K562 (cell line): ENCODE measurements at regions not wholly inside any gene's neighbourhood (a gene's known extent, or its start where the extent isn't known, plus 50 kb on each side); places are given as distances from the start of the nearest gene placed in this dataset.

Experiments used
- ATAC-seq: fragments of 200-7000 bp; cut with Tn5 transposase; 3 replicates; pipeline ENCODE4 v1.9.1; 2020; ENCODE audit warnings: moderate library complexity
- BruUV-seq: library from RNA; stranded (reverse); fragments of 400-500 nt; replicated peaks from 2 replicates; lab custom pipeline; 2021; lab: Mats Ljungman, UMichigan
- CTCF ChIA-PET: fragments of 300-600 bp; formaldehyde crosslinking; extraction: SDS; loops from one replicate; lab custom pipeline; 2021; ENCODE audit warnings: low intra/inter-chr PET ratio; lab: Yijun Ruan, JAX
- POLR2A ChIA-PET: fragments of 300-600, 350-650 bp; sonication (Branson Sonifier 250); formaldehyde crosslinking; extraction: SDS; loops from one replicate; lab custom pipeline; 2021; ENCODE audit warnings: antibody characterized with exemption, inconsistent platforms; lab: Yijun Ruan, JAX
- DNase-seq, 4 experiments: peaks; one replicate each; pipeline versions ENCODE4 v3.0.0 to v3.0.0-alpha.2; 2011 to 2018; ENCODE audit warnings: low spot score in 3 of 4, mixed read lengths in 3 of 4; ENCODE audit errors: extremely low read depth in 1 of 4
- FAIRE-seq: peaks from 2 replicates; lab custom pipeline; 2011; peaks lifted over from hg19 to GRCh38; lab: Jason Lieb, UNC
- H2AFZ ChIP-seq: 2 replicates; pipeline ENCODE4 v1.6.0; 2011; ENCODE audit warnings: low read depth, low read length, control low read depth, inconsistent platforms
- H3K27ac ChIP-seq: fragments of 200-600 bp; 3 replicates; pipeline ENCODE4 v1.8.0; 2011; ENCODE audit warnings: low read depth, mild to moderate bottlenecking, control low read depth, inconsistent platforms, low read length, moderate library complexity, mixed read lengths; ENCODE audit errors: extremely low read depth
- H3K27me3 ChIP-seq, 2 experiments: fragments of 300-600 bp in 1 of 2; 2 replicates in 1 of 2; 3 replicates in 1 of 2; pipeline versions ENCODE4 v1.6.0 to v1.8.0; 2011; ENCODE audit warnings: inconsistent platforms in 2 of 2, low read length in 2 of 2, mild to moderate bottlenecking in 1 of 2, mixed read lengths in 1 of 2, moderate library complexity in 1 of 2; ENCODE audit not compliant: control insufficient read depth in 2 of 2, insufficient read depth in 2 of 2
- H3K36me3 ChIP-seq: fragments of 300-600 bp; 3 replicates; pipeline ENCODE4 v1.8.0; 2011; ENCODE audit warnings: mild to moderate bottlenecking, low read length, inconsistent platforms; ENCODE audit not compliant: control insufficient read depth, insufficient read depth
- H3K4me1 ChIP-seq, 2 experiments: fragments of 200-600 bp in 1 of 2; replicated peaks in 1 of 2; 2 replicates in 1 of 2; 3 replicates in 1 of 2; pipeline versions ENCODE4 v1.5.1 to v1.8.0; 2011; ENCODE audit warnings: inconsistent platforms in 2 of 2, low read length in 2 of 2, mild to moderate bottlenecking in 1 of 2, mixed read lengths in 1 of 2, moderate library complexity in 1 of 2; ENCODE audit not compliant: control insufficient read depth in 2 of 2, insufficient read depth in 2 of 2
- H3K4me2 ChIP-seq: 2 replicates; pipeline ENCODE4 v1.6.1; 2011; ENCODE audit warnings: low read length, control low read depth, inconsistent platforms, mixed read lengths; ENCODE audit not compliant: insufficient read depth
- H3K4me3 ChIP-seq: fragments of 200-600 bp; sonication (generic), shearing (Covaris generic); 2 replicates; pipeline ENCODE4 v1.5.1; 2016; ENCODE audit warnings: control low read depth, inconsistent platforms
- H3K79me2 ChIP-seq: fragments of 200-600 bp; 3 replicates; pipeline ENCODE4 v1.8.0; 2011; ENCODE audit warnings: low read length, inconsistent platforms; ENCODE audit not compliant: control insufficient read depth, insufficient read depth
- H3K9ac ChIP-seq, 2 experiments: 2 replicates each; pipeline versions ENCODE4 v1.6.0 to v1.6.1; 2011; ENCODE audit warnings: low read depth in 2 of 2, low read length in 2 of 2, control low read depth in 1 of 2, inconsistent platforms in 1 of 2, mild to moderate bottlenecking in 1 of 2, mixed read lengths in 1 of 2; ENCODE audit not compliant: insufficient read depth in 1 of 2
- H3K9me1 ChIP-seq: one replicate; pipeline ENCODE4 v1.6.0; 2011; ENCODE audit warnings: inconsistent platforms, mild to moderate bottlenecking, low read length, moderate library complexity; ENCODE audit not compliant: control insufficient read depth, insufficient read depth
- H3K9me3 ChIP-seq: replicated peaks from 2 replicates; pipeline ENCODE4 v1.5.1; 2011; ENCODE audit warnings: low read depth, low read length, inconsistent platforms; ENCODE audit not compliant: control insufficient read depth, insufficient read depth
- H4K20me1 ChIP-seq: replicated peaks from 2 replicates; pipeline ENCODE4 v1.6.1; 2011; ENCODE audit warnings: low read length, inconsistent platforms, mixed read lengths; ENCODE audit not compliant: control insufficient read depth, insufficient read depth
- ETV6 ChIP-seq, 3 experiments: fragments of 150-350 bp in 1 of 3; sonication (generic) in 1 of 3; formaldehyde crosslinking in 1 of 3; IDR thresholded peaks; 2 replicates each; pipeline versions ENCODE4 v1.6.1 to v1.8.0; 2014 to 2022; ENCODE audit warnings: borderline replicate concordance in 2 of 3, low read depth in 2 of 3, antibody characterized with exemption in 1 of 3, low read length in 1 of 3, mild to moderate bottlenecking in 1 of 3, missing genetic modification reagents in 1 of 3
- NCOA4 ChIP-seq: fragments of 450-650 bp; IDR thresholded peaks from 2 replicates; pipeline ENCODE4 v1.6.1; 2018; ENCODE audit warnings: mild to moderate bottlenecking; ENCODE audit not compliant: partially characterized antibody
- NFE2 ChIP-seq: IDR thresholded peaks from 2 replicates; pipeline ENCODE4 v1.6.1; 2014; ENCODE audit warnings: antibody characterized with exemption, low read depth
- NFE2L1 ChIP-seq: fragments of 450-650 bp; IDR thresholded peaks from 2 replicates; pipeline ENCODE4 v1.6.1; 2016; ENCODE audit warnings: missing genetic modification characterization, low read depth, mild to moderate bottlenecking, missing compliant biosample characterization, moderate library complexity, borderline replicate concordance
- TBL1XR1 ChIP-seq, 2 experiments: IDR thresholded peaks; 2 replicates each; pipeline ENCODE4 v1.6.1; 2012; ENCODE audit warnings: improper control_type of control experiment in 2 of 2, low read length in 2 of 2, mild to moderate bottlenecking in 1 of 2
- in situ Hi-C: fragments of 300-500 bp; cut with MboI; formaldehyde crosslinking; loops from 4 replicates; pipeline ENCODE4 v1.15.0; 2018; ENCODE audit warnings: inconsistent platforms, mixed read lengths
- intact Hi-C: fragments of 100-400 bp; cut with micrococcal nuclease; formaldehyde crosslinking; loops from 2 replicates; pipeline ENCODE4 v1.14.2; 2022
- TF ChIP-seq, protein P1 (sequence below): fragments of 150-350 bp; conservative IDR thresholded peaks from 2 replicates; pipeline ENCODE4 v1.6.1; 2014; ENCODE audit warnings: low read length

DNA sequence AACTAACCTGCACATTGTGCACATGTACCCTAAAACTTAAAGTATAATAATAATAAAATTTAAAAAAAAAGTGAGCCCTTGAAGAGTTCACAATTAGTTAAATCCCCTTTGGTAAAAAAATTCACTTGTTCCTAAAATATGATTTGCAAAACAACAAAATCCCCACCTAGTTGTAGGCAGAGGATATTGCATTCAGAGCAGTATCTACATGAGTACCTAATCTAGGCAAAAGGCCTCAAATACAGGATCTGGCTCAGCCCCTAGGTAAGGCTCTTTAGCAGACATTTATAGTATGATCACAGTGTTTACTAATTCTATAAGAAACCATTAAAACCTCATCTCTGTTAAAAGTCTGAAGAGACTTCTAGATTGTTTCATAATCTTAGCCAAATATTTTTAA lies 89.3 kb upstream of the CCDC80 start:
- no peaks in the 10 kb centered on the region for H3K9me3 ChIP-seq
- intact Hi-C loops: loop anchor here (10.0 kb wide), 1 partner anchor 145 kb away; no protein-coding TSS in a partner anchor
- no peaks in the 10 kb centered on the region for H3K36me3 ChIP-seq
- H3K4me1 ChIP-seq: no peaks in the 10 kb centered on the region; a peak in 1 of 5 replicates
- TF ChIP-seq NFE2 (no peak), NCOA4 (no peak), NFE2L1 (tag) (no peak), TBL1XR1 (IDR thresholded peaks at IDR 0.05; ENCODE audit: low read length in 2 of 2) (no peak), ETV6 (IDR thresholded peaks at IDR 0.05; ENCODE audit: borderline replicate concordance in 1 of 2, low read depth in 2 of 2, low read length in 1 of 2) (no peak), ETV6 (CRISPR knock-in tag; IDR thresholded peaks at IDR 0.05; ENCODE audit: borderline replicate concordance) (no peak)
- TF ChIP-seq, protein P1, sequence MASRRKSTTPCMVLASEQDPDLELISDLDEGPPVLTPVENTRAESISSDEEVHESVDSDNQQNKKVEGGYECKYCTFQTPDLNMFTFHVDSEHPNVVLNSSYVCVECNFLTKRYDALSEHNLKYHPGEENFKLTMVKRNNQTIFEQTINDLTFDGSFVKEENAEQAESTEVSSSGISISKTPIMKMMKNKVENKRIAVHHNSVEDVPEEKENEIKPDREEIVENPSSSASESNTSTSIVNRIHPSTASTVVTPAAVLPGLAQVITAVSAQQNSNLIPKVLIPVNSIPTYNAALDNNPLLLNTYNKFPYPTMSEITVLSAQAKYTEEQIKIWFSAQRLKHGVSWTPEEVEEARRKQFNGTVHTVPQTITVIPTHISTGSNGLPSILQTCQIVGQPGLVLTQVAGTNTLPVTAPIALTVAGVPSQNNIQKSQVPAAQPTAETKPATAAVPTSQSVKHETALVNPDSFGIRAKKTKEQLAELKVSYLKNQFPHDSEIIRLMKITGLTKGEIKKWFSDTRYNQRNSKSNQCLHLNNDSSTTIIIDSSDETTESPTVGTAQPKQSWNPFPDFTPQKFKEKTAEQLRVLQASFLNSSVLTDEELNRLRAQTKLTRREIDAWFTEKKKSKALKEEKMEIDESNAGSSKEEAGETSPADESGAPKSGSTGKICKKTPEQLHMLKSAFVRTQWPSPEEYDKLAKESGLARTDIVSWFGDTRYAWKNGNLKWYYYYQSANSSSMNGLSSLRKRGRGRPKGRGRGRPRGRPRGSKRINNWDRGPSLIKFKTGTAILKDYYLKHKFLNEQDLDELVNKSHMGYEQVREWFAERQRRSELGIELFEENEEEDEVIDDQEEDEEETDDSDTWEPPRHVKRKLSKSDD: no peak
- H3K4me3 ChIP-seq: no peak overlapping the region
- no peaks in the 10 kb centered on the region for H3K27me3 ChIP-seq
- POLR2A ChIA-PET: no interaction called here
- no TSS peak for BruUV-seq
- H3K27ac ChIP-seq: no peak overlapping the region
- no peaks in the 10 kb centered on the region for H3K79me2 ChIP-seq
- no peak overlapping the region for H3K4me2 ChIP-seq
- ATAC-seq (no peak), DNase-seq (no peak), FAIRE-seq (no peak)
- no peaks in the 10 kb centered on the region for H4K20me1 ChIP-seq
- H3K9ac ChIP-seq: no peak overlapping the region
- H3K9me1 ChIP-seq: no peaks in the 10 kb centered on the region
- CTCF ChIA-PET: no interaction called here
- in situ Hi-C loops: loop anchor here (5.0 to 25.0 kb wide), 3 partner anchors 85 to 557 kb away; partner anchors contain the start of genes CCDC80 and CD200R1
- H2AFZ ChIP-seq: no peak overlapping the region
